ENCODE measurements at regions not wholly inside any gene's neighbourhood (a gene's known extent, or its start where the extent isn't known, plus 50 kb on each side); places are given as distances from the start of the nearest gene placed in this dataset.

DNA sequence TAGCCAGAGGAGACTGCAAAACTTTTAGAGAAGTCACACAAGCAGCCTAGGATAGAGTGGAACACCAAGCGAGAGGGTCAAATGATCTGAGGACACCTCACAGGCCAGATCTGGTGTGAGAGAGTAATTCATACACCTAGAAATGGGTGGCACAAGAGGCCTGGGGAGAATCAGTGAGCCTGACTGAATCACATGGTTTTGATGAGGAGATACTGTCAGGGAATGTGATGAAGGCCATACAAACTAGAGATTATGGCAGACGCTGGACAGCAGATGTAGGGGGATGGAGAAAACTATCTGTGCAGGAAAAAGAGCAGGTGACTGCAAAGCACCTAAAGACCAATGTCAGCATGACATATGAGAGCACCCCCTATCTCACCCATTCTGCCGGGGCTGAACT is 105.0 kb upstream of the TTC14 start:
- in situ Hi-C loops (cut with MboI): no loop called here
- ChIA-PET RAD21 (ENCODE audit: unreplicated experiment) (no interaction called here), SMC1A (ENCODE audit: uncharacterized antibody, unreplicated experiment) (no interaction called here)

More for the DNA sequence above, 105.0 kb upstream of the TTC14 start:
- no peaks in the 10 kb centered on the region; the same call in 2 of the 3 replicates for H3K9me3 ChIP-seq (replicated peaks; ENCODE audit: control insufficient read depth, insufficient read depth, low read length)
- no peaks in the 10 kb centered on the region for H3K79me2 ChIP-seq (ENCODE audit: control insufficient read depth, insufficient read depth, low read length)
- H2AFZ ChIP-seq (ENCODE audit: control insufficient read depth, low read depth, low read length): no peak overlapping the region
- H4K20me1 ChIP-seq (ENCODE audit: control insufficient read depth, insufficient read depth): no peaks in the 10 kb centered on the region
- no peaks in the 10 kb centered on the region for H3K4me1 ChIP-seq (ENCODE audit: control insufficient read depth, insufficient read depth, low read length)
- H3K27ac ChIP-seq (ENCODE audit: control insufficient read depth, insufficient read depth): no peak overlapping the region
- POLR2A ChIA-PET: no interaction called here
- intact Hi-C loops (cut with micrococcal nuclease; ENCODE audit: unreplicated experiment): no loop called here
- no TSS peak for BruUV-seq (replicated peaks)
- H3K27me3 ChIP-seq (replicated peaks in 1 of 2; ENCODE audit: control insufficient read depth in 2 of 2, insufficient read depth in 2 of 2, low read length in 1 of 2): no peaks in the 10 kb centered on the region
- no peak overlapping the region for H3K4me2 ChIP-seq (ENCODE audit: control insufficient read depth, insufficient read depth)
- DNase-seq (ENCODE audit: low read depth, low spot score) (no peak), FAIRE-seq (no peak), ATAC-seq (no peak)
- no peak overlapping the region for H3K9ac ChIP-seq (ENCODE audit: control insufficient read depth, insufficient read depth, low read length)
- WGBS (ENCODE audit: insufficient coverage, insufficient replicate concordance, low lambda C conversion rate, missing lambda C conversion rate): 26% methylated on average over 3 of the region's 3 CpGs
- H3K4me3 ChIP-seq: no peak overlapping the region
- TF ChIP-seq POLR2AphosphoS5 (IDR thresholded peaks at IDR 0.05; ENCODE audit: low read length) (no peak), ZBTB4 (CRISPR knock-in tag; IDR thresholded peaks at IDR 0.05) (no peak), ATF7 (IDR thresholded peaks at IDR 0.05; ENCODE audit: low read depth) (no peak), NFXL1 (IDR thresholded peaks at IDR 0.05; ENCODE audit: borderline replicate concordance) (no peak), MXI1 (IDR thresholded peaks at IDR 0.05; ENCODE audit: low read depth, low read length) (no peak), MTA3 (IDR thresholded peaks at IDR 0.05; ENCODE audit: borderline replicate concordance, low read length) (no peak), ELK1 (IDR thresholded peaks at IDR 0.05; ENCODE audit: low read depth, low read length) (no peak), HDGF (IDR thresholded peaks at IDR 0.05) (no peak)
- CTCF ChIA-PET: no interaction called here
- H3K36me3 ChIP-seq (ENCODE audit: control insufficient read depth in 2 of 2, insufficient read depth in 2 of 2, low read length in 1 of 2): no peaks in the 10 kb centered on the region

All from GM12878 (cell line).